ENCODE measurements at regions not wholly inside any gene's neighbourhood (a gene's known extent, or its start where the extent isn't known, plus 50 kb on each side); places are given as distances from the start of the nearest gene placed in this dataset.

GRCh38 chr13:81492449-81492848 is 1151.5 kb upstream of the SPRY2 start:
- Histone ChIP-seq H3K9ac (replicated peaks; ENCODE audit: extremely low read depth, insufficient read depth, low read length) (no peak overlapping the region), H3K79me2 (ENCODE audit: control insufficient read depth, insufficient read depth, low read length) (no peaks in the 10 kb centered on the region), H2AFZ (ENCODE audit: low read depth, low read length) (no peak overlapping the region), H3K27me3 (ENCODE audit: control insufficient read depth in 2 of 2, insufficient read depth in 2 of 2, low read length in 2 of 2) (no peaks in the 10 kb centered on the region), H3K9me3 (replicated peaks; ENCODE audit: control insufficient read depth, insufficient read depth, low read length) (no peaks in the 10 kb centered on the region), H3K4me2 (ENCODE audit: insufficient read depth, low read length) (no peak overlapping the region), H3K4me3 (replicated peaks in 1 of 3; ENCODE audit: insufficient read depth in 1 of 3, low read depth in 1 of 3, low read length in 3 of 3) (no peak overlapping the region), H3K4me1 (ENCODE audit: control insufficient read depth, extremely low read depth, insufficient read depth, low read length) (no peaks in the 10 kb centered on the region), H3K27ac (ENCODE audit: insufficient read depth, low read depth, low read length) (no peak overlapping the region), H3K36me3 (ENCODE audit: control insufficient read depth in 2 of 2, extremely low read depth in 1 of 2, insufficient read depth in 2 of 2, low read length in 2 of 2) (no peaks in the 10 kb centered on the region), H4K20me1 (replicated peaks; ENCODE audit: control insufficient read depth, extremely low read depth, insufficient read depth, low read length) (no peaks in the 10 kb centered on the region), H3K9me1 (replicated peaks; ENCODE audit: control insufficient read depth, extremely low read depth, insufficient read depth, low read length) (no peaks in the 10 kb centered on the region)
- POLR2A ChIA-PET: no interaction called here
- DNase-seq (ENCODE audit: low read depth, low spot score): no peak
- dilution Hi-C loops (cut with MboI; ENCODE audit: extremely low pct_ligation_motif_present, low sequenced_read_pairs): no loop called here
- TF ChIP-seq EZH2 (IDR thresholded peaks at IDR 0.05; ENCODE audit: borderline replicate concordance, low read depth, low read length, severe bottlenecking) (no peak), MAX (IDR thresholded peaks at IDR 0.05; ENCODE audit: insufficient read depth, insufficient read length) (no peak), CTCF (IDR thresholded peaks at IDR 0.05; ENCODE audit: extremely low read depth in 1 of 2, insufficient read depth in 1 of 2, low read depth in 1 of 2, low read length in 2 of 2) (no peak), FOS (IDR thresholded peaks at IDR 0.05; ENCODE audit: borderline replicate concordance, insufficient read depth, low read length) (no peak), MYC (IDR thresholded peaks at IDR 0.05; ENCODE audit: low read depth, low read length) (no peak), JUN (IDR thresholded peaks at IDR 0.05; ENCODE audit: borderline replicate concordance, insufficient read depth, insufficient read length, low read depth) (no peak), GATA2 (IDR thresholded peaks at IDR 0.05; ENCODE audit: insufficient read depth, insufficient read length, low read depth, low read length) (no peak), POLR2AphosphoS5 (IDR thresholded peaks at IDR 0.05; ENCODE audit: insufficient read depth, low read depth, low read length) (no peak), POLR2A (IDR thresholded peaks at IDR 0.05; ENCODE audit: low read depth, low read length) (no peak)
- no TSS peak for BruUV-seq (replicated peaks)
- intact Hi-C loops (cut with micrococcal nuclease): no loop called here
- CTCF ChIA-PET: no interaction called here
- no peak for FAIRE-seq

Measured in endothelial cell of umbilical vein (primary cell).